Activated CD8-positive, alpha-beta T cell treated with anti-CD3 and anti-CD28 coated beads for 36 hours (primary cell): ENCODE measurements at regions not wholly inside any gene's neighbourhood (a gene's known extent, or its start where the extent isn't known, plus 50 kb on each side); places are given as distances from the start of the nearest gene placed in this dataset.
"Not testable (repeated sequence)": the region's sequence is repeated elsewhere in the genome, so short reads cannot be mapped to it uniquely, and the experiment has no call there.

ENCODE experiments used
- ATAC-seq: fragments of 200-7000 bp; cut with Tn5 transposase; one replicate; pipeline ENCODE4 v1.10.0; 2021; ENCODE audit warnings: mild to moderate bottlenecking, moderate library complexity
- CTCF ChIA-PET: fragments of 350-600 bp; sonication (Branson Sonifier 250); formaldehyde crosslinking; loops from one replicate; lab custom pipeline; 2021; ENCODE audit warnings: antibody characterized with exemption; lab: Charles Lee
- POLR2A ChIA-PET: fragments of 350-600 bp; sonication (Branson Sonifier 250); formaldehyde crosslinking; loops from one replicate; lab custom pipeline; 2021; ENCODE audit warnings: antibody characterized with exemption; lab: Charles Lee
- DNase-seq: peaks from one replicate; pipeline ENCODE4 v3.0.0-alpha.2; 2020
- H3K27ac Mint-ChIP-seq: one replicate; pipeline ENCODE4 v1.8.0; 2021; ENCODE audit warnings: mild to moderate bottlenecking, mixed read lengths
- H3K27me3 Mint-ChIP-seq: one replicate; pipeline ENCODE4 v1.8.0; 2021; ENCODE audit warnings: mixed read lengths
- H3K36me3 Mint-ChIP-seq: one replicate; pipeline ENCODE4 v1.8.0; 2021; ENCODE audit warnings: low read depth, mixed read lengths
- H3K4me1 Mint-ChIP-seq: one replicate; pipeline ENCODE4 v1.8.0; 2021; ENCODE audit warnings: low read depth, mixed read lengths
- H3K4me3 Mint-ChIP-seq: one replicate; pipeline ENCODE4 v1.8.0; 2021; ENCODE audit warnings: mild to moderate bottlenecking, moderate library complexity, mixed read lengths
- H3K9me3 Mint-ChIP-seq: one replicate; pipeline ENCODE4 v1.8.0; 2021; ENCODE audit warnings: mixed read lengths
- CTCF ChIP-seq: fragments of 200-600 bp; IDR thresholded peaks from one replicate; pipeline ENCODE4 v1.8.0; 2022; ENCODE audit warnings: antibody characterized with exemption, mild to moderate bottlenecking
- intact Hi-C: fragments of 100-400 bp; cut with micrococcal nuclease; formaldehyde crosslinking; loops from one replicate; pipeline ENCODE4 v1.10.0; 2022

- no peak for DNase-seq
- Mint-ChIP-seq H3K4me3 (no peak overlapping the region), H3K27ac (no peak overlapping the region), H3K9me3 (no peaks in the 10 kb centered on the region), H3K36me3 (no peaks in the 10 kb centered on the region), H3K4me1 (peaks cover 5% of the 10 kb centered on the region), H3K27me3 (peaks cover 6% of the 10 kb centered on the region)
- TF ChIP-seq CTCF: no peak
- POLR2A ChIA-PET: no interaction called here
- intact Hi-C loops: no loop called here
- no peak for ATAC-seq
- CTCF ChIA-PET: no interaction called here
Measured at GRCh38 chr2:58764338-58765104, 523.4 kb upstream of the FANCL start.

GRCh38 chr2:58762176-58762781 lies 521.2 kb upstream of the FANCL start:
- Mint-ChIP-seq H3K27me3 (peaks cover 4% of the 10 kb centered on the region), H3K36me3 (no peaks in the 10 kb centered on the region), H3K4me1 (peaks cover 5% of the 10 kb centered on the region), H3K4me3 (no peak overlapping the region), H3K9me3 (no peaks in the 10 kb centered on the region), H3K27ac (no peak overlapping the region)
- ChIA-PET CTCF (interaction anchor here (1.2 kb wide), 1 partner anchor 139 kb away, joined by 3 read pairs; no protein-coding TSS in a partner anchor), POLR2A (no interaction called here)
- TF ChIP-seq CTCF: peak; percentile 48
- ATAC-seq: no peak
- intact Hi-C loops: no loop called here
- peak; percentile 42 for DNase-seq

- ATAC-seq (no peak), DNase-seq (no peak)
- Mint-ChIP-seq H3K9me3 (no peaks in the 10 kb centered on the region), H3K4me1 (no peaks in the 10 kb centered on the region), H3K4me3 (no peak overlapping the region), H3K27me3 (peaks cover 1% of the 10 kb centered on the region), H3K27ac (no peak overlapping the region), H3K36me3 (no peaks in the 10 kb centered on the region)
- CTCF ChIA-PET: no interaction called here
- TF ChIP-seq CTCF: no peak
- intact Hi-C loops: no loop called here
- POLR2A ChIA-PET: no interaction called here
Measured at GRCh38 chr2:58757971-58758370, 516.8 kb upstream of the FANCL start.

GRCh38 chr2:58756336-58756735 lies 515.2 kb upstream of the FANCL start:
- POLR2A ChIA-PET: no interaction called here
- no peak for ATAC-seq
- intact Hi-C loops: no loop called here
- no peak for TF ChIP-seq CTCF
- Mint-ChIP-seq H3K4me1 (no peaks in the 10 kb centered on the region), H3K36me3 (no peaks in the 10 kb centered on the region), H3K9me3 (no peaks in the 10 kb centered on the region), H3K27me3 (no peaks in the 10 kb centered on the region), H3K4me3 (no peak overlapping the region), H3K27ac (no peak overlapping the region)
- CTCF ChIA-PET: no interaction called here
- no peak for DNase-seq

GRCh38 chr2:58752507-58752906 lies 511.4 kb upstream of the FANCL start:
- DNase-seq, H3K9me3 Mint-ChIP-seq, H3K4me3 Mint-ChIP-seq, ATAC-seq, intact Hi-C loops, H3K27me3 Mint-ChIP-seq, H3K36me3 Mint-ChIP-seq, CTCF ChIA-PET, H3K27ac Mint-ChIP-seq, H3K4me1 Mint-ChIP-seq: not testable (repeated sequence)
- POLR2A ChIA-PET: interaction anchor here (0.8 kb wide), 1 partner anchor 13 kb away, joined by 3 read pairs; no protein-coding TSS in a partner anchor

GRCh38 chr2:58751676-58752075 lies 510.6 kb upstream of the FANCL start:
- H3K4me1 Mint-ChIP-seq, POLR2A ChIA-PET, H3K9me3 Mint-ChIP-seq, H3K36me3 Mint-ChIP-seq, CTCF ChIA-PET, DNase-seq, intact Hi-C loops, H3K27ac Mint-ChIP-seq, H3K27me3 Mint-ChIP-seq, H3K4me3 Mint-ChIP-seq, ATAC-seq: not testable (repeated sequence)
